Karpas-422 (cell line): ENCODE measurements at regions not wholly inside any gene's neighbourhood (a gene's known extent, or its start where the extent isn't known, plus 50 kb on each side); places are given as distances from the start of the nearest gene placed in this dataset.

Experiments
- DNase-seq: peaks from one replicate; pipeline ENCODE4 v3.0.0-alpha.2; 2015
- H2AFZ ChIP-seq: fragments of 200-600 bp; sonication (generic); 2 replicates; pipeline ENCODE4 v1.6.1; 2014; ENCODE audit warnings: antibody characterized with exemption, low read length, mixed read lengths
- H3K27ac ChIP-seq: fragments of 200-600 bp; sonication (generic); 2 replicates; pipeline ENCODE4 v1.5.1; 2014; ENCODE audit warnings: mild to moderate bottlenecking, low read length, moderate library complexity
- H3K27me3 ChIP-seq: fragments of 200-600 bp; sonication (generic); 2 replicates; pipeline ENCODE4 v1.6.1; 2014; ENCODE audit warnings: low read length, mixed read lengths
- H3K36me3 ChIP-seq: fragments of 200-600 bp; sonication (generic); 2 replicates; pipeline ENCODE4 v1.6.1; 2014; ENCODE audit warnings: low read length, mixed read lengths; ENCODE audit not compliant: insufficient read depth
- H3K4me1 ChIP-seq: fragments of 200-600 bp; sonication (generic); 2 replicates; pipeline ENCODE4 v1.6.1; 2014; ENCODE audit warnings: mild to moderate bottlenecking, low read length, mixed read lengths
- H3K4me2 ChIP-seq: fragments of 200-600 bp; sonication (generic); 2 replicates; pipeline ENCODE4 v1.6.1; 2014; ENCODE audit warnings: low read length, low read depth, mild to moderate bottlenecking; ENCODE audit not compliant: poor library complexity, severe bottlenecking
- H3K4me3 ChIP-seq: fragments of 200-600 bp; sonication (generic); 2 replicates; pipeline ENCODE4 v1.5.1; 2014; ENCODE audit warnings: mild to moderate bottlenecking, antibody characterized with exemption, low read length, mixed read lengths
- H3K79me2 ChIP-seq: fragments of 200-600 bp; sonication (generic); 2 replicates; pipeline ENCODE4 v1.6.1; 2014; ENCODE audit warnings: mild to moderate bottlenecking, low read length, mixed read lengths
- H3K9ac ChIP-seq: fragments of 200-600 bp; sonication (generic); 2 replicates; pipeline ENCODE4 v1.6.0; 2014; ENCODE audit warnings: low read length
- H3K9me2 ChIP-seq: fragments of 200-600 bp; sonication (generic), shearing (Covaris generic); replicated peaks from 2 replicates; pipeline ENCODE4 v1.6.0; 2014; ENCODE audit warnings: mild to moderate bottlenecking, low read length, moderate library complexity; ENCODE audit not compliant: insufficient read depth
- H3K9me3 ChIP-seq: fragments of 300-700, 200-600 bp; sonication (generic); 2 replicates; pipeline ENCODE4 v1.6.1; 2014; ENCODE audit warnings: low read length, mixed read lengths
- H4K20me1 ChIP-seq: fragments of 200-600 bp; sonication (generic); 2 replicates; pipeline ENCODE4 v1.6.1; 2014; ENCODE audit warnings: mild to moderate bottlenecking, antibody characterized with exemption, low read length, low read depth; ENCODE audit not compliant: insufficient read depth

DNA sequence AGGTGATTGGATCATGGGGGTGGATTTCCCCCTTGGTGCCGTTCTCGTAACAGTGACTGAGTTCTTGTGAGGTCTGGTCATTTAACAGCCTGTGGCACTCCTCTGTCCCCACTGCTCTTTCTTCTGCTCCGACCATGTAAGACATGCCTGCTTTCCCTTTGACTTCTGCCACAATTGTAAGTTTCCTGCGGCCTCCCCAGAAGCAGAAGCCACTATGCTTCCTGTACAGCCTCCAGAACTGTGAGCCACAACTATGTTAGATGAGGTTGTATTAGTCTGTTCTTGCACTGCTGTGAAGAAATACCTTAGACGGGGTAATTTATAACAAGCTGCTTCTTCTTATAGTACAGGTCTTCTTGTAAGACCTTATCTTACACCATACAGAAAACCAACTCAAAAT, 241.7 kb upstream of the KLF14 start:
- H3K27me3 ChIP-seq = no peaks in the 10 kb centered on the region
- H3K4me3 ChIP-seq = no peak overlapping the region
- no peaks in the 10 kb centered on the region for H3K9me2 ChIP-seq
- H3K79me2 ChIP-seq = peaks cover 87% of the 10 kb centered on the region
- H3K4me1 ChIP-seq = peaks cover 16% of the 10 kb centered on the region
- H3K9ac ChIP-seq = no peak overlapping the region
- peaks cover 28% of the 10 kb centered on the region for H3K36me3 ChIP-seq
- DNase-seq = no peak
- no peaks in the 10 kb centered on the region for H3K9me3 ChIP-seq
- H3K27ac ChIP-seq = no peak overlapping the region
- H2AFZ ChIP-seq = no peak overlapping the region
- no peaks in the 10 kb centered on the region for H4K20me1 ChIP-seq
- no peak overlapping the region for H3K4me2 ChIP-seq

DNA sequence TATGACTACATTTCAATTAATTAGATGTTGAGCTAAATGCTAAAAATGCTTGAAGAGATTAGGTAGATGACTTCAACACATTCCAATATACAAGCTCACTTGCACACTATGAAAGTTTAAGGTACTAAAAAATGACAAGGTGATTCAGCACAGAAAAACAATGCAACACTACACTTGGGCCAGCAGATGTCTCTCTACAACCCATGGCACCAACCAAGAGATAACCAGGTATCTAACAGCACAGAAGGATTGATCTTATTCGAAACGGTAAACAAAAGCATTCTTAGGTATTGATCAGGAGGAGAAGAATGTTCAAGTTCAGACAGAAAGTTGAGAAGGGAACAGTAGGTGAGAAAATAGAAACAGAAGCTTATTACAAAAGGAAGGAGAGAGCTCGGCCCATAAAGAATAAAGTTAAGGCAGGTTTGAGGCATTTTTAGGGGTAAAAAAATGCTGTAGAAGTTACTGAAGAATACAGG, 248.2 kb upstream of the KLF14 start:
- no peak overlapping the region for H3K4me2 ChIP-seq
- no peak overlapping the region for H3K4me3 ChIP-seq
- H3K27ac ChIP-seq = peak overlapping the region; percentile 37
- H2AFZ ChIP-seq = no peak overlapping the region
- peak; percentile 79 for DNase-seq
- H4K20me1 ChIP-seq = no peaks in the 10 kb centered on the region
- no peaks in the 10 kb centered on the region for H3K9me2 ChIP-seq
- H3K36me3 ChIP-seq = peaks cover 24% of the 10 kb centered on the region; the same call in 1 of the 2 replicates
- H3K9me3 ChIP-seq = no peaks in the 10 kb centered on the region
- H3K27me3 ChIP-seq = no peaks in the 10 kb centered on the region
- no peak overlapping the region for H3K9ac ChIP-seq
- H3K79me2 ChIP-seq = peaks cover 97% of the 10 kb centered on the region
- peaks cover 33% of the 10 kb centered on the region for H3K4me1 ChIP-seq

DNA sequence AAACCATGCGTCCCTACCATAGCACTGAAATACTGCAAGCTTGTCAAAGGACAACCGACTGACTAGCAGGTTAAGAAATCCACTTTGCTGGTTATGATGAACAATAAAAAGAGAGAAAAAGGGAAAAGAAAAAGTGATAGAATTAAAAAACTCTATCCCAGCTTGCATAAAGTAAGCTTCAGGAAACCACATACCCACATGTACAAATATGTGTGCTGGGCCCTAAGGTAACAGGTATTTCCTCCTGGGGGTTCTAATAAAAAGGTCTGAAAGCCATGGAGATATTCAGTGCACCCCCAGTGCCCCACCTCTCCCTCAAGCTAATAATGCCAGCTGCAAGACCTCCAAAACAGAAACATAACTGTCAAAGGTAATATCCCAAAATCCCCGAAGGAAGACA, 248.6 kb upstream of the KLF14 start:
- Histone ChIP-seq H3K4me3 (no peak overlapping the region), H3K9ac (no peak overlapping the region), H3K4me1 (peaks cover 33% of the 10 kb centered on the region), H3K9me3 (no peaks in the 10 kb centered on the region), H2AFZ (no peak overlapping the region), H4K20me1 (no peaks in the 10 kb centered on the region), H3K36me3 (peaks cover 24% of the 10 kb centered on the region; the same call in 1 of the 2 replicates), H3K79me2 (peaks cover 97% of the 10 kb centered on the region), H3K4me2 (no peak overlapping the region), H3K27me3 (no peaks in the 10 kb centered on the region), H3K9me2 (no peaks in the 10 kb centered on the region), H3K27ac (peak overlapping the region; percentile 37)
- no peak for DNase-seq

DNA sequence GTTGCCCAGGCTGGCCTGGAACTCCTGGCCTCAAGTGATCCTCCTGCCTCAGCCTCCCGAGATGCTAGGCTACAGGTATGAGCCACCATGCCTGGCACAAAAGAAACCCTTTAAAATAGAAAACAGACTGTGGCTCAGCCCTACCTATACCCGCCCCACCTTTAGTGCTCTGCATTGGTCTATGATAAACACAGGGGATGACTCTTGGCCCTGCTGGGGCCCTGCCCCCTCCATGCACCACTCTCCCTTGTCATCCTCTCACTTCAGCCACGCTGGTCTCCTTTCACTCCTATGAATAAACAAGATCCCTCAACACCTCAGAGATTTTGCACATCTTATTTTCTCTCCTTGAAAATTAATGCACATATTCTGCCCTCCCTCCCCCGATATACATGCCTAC, 251.4 kb upstream of the KLF14 start:
- Histone ChIP-seq H3K4me2 (no peak overlapping the region), H3K27me3 (no peaks in the 10 kb centered on the region), H3K9me3 (no peaks in the 10 kb centered on the region), H3K4me1 (peaks cover 33% of the 10 kb centered on the region), H3K9me2 (no peaks in the 10 kb centered on the region), H4K20me1 (no peaks in the 10 kb centered on the region), H2AFZ (no peak overlapping the region), H3K79me2 (peaks cover 95% of the 10 kb centered on the region), H3K27ac (no peak overlapping the region), H3K4me3 (no peak overlapping the region), H3K9ac (no peak overlapping the region), H3K36me3 (peaks cover 13% of the 10 kb centered on the region; the same call in 1 of the 2 replicates)
- DNase-seq = no peak

DNA sequence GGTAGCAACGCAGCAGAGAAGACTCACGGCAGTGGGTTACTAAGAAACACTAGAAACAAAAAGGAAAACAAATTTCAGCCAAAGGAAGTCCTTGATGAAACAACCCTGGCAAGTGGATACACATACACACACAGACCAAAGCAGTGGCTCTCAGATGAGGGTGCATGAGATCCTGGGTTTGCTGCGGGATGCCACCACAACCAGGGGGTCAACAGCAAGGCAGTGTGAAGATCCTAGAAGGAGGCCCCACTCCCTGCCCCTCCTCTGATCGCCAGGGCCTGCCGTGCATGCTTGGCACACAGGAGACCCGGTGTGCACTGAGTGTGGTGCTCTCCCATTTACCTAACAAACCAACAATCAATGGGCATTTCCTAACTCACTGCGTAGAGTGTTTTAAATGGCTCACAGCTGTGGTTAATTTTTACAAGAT, 252.3 kb upstream of the KLF14 start:
- no peaks in the 10 kb centered on the region for H4K20me1 ChIP-seq
- no peaks in the 10 kb centered on the region for H3K27me3 ChIP-seq
- no peak for DNase-seq
- H3K4me3 ChIP-seq = no peak overlapping the region
- no peaks in the 10 kb centered on the region for H3K9me3 ChIP-seq
- peaks cover 8% of the 10 kb centered on the region; the same call in 1 of the 2 replicates for H3K36me3 ChIP-seq
- no peak overlapping the region for H3K27ac ChIP-seq
- peaks cover 33% of the 10 kb centered on the region for H3K4me1 ChIP-seq
- no peak overlapping the region for H3K4me2 ChIP-seq
- no peak overlapping the region for H2AFZ ChIP-seq
- H3K79me2 ChIP-seq = peaks cover 95% of the 10 kb centered on the region
- no peaks in the 10 kb centered on the region for H3K9me2 ChIP-seq
- no peak overlapping the region for H3K9ac ChIP-seq

DNA sequence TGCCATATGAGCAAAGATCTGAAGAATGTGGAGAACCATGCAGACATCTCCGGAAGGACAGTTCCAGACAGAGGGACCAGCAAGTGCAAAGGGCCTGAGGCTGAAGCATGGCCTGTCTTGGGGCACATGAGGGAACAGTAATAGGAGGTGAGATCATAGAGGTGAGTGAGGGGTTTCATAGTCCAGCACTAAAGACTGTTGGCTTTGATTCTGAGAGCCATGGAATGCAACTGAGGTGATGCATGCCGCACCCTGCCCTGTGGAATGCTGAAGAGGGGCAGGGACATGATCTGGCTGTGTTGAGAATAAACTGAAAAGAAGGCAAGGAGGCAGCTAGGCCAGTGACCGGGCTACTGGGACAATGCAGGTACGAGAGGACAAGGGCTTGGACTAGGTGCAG, 253.1 kb upstream of the KLF14 start:
- H3K9ac ChIP-seq = no peak overlapping the region
- no peaks in the 10 kb centered on the region for H3K27me3 ChIP-seq
- no peak for DNase-seq
- no peak overlapping the region for H3K27ac ChIP-seq
- H2AFZ ChIP-seq = no peak overlapping the region
- no peaks in the 10 kb centered on the region for H3K9me3 ChIP-seq
- H3K4me1 ChIP-seq = peaks cover 33% of the 10 kb centered on the region
- no peaks in the 10 kb centered on the region for H3K9me2 ChIP-seq
- no peak overlapping the region for H3K4me3 ChIP-seq
- no peaks in the 10 kb centered on the region for H3K36me3 ChIP-seq
- H4K20me1 ChIP-seq = no peaks in the 10 kb centered on the region
- no peak overlapping the region for H3K4me2 ChIP-seq
- peaks cover 95% of the 10 kb centered on the region for H3K79me2 ChIP-seq

DNA sequence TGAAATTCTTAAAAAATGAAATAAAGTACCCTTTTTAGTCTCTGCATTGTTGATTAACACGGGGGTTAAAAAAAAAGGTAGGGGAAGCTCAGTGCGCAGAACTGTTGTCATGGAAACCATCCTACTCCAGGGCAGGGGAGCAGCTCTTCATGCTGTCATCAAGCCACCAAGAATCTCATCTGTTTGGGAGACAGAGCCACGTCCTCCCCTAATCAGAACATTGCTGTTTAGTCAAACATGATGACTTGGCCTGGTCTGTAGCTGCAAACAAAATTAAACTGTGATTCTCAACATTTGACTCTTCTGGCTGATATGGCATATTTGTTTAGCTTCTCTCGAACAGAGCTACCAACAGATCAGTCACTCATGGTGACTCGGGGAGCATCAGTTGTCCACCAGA, 254.4 kb upstream of the KLF14 start:
- Histone ChIP-seq H3K4me1 (peaks cover 22% of the 10 kb centered on the region), H3K4me2 (no peak overlapping the region), H3K9ac (no peak overlapping the region), H4K20me1 (no peaks in the 10 kb centered on the region), H3K9me2 (no peaks in the 10 kb centered on the region), H3K27ac (no peak overlapping the region), H2AFZ (no peak overlapping the region), H3K4me3 (no peak overlapping the region), H3K27me3 (no peaks in the 10 kb centered on the region), H3K79me2 (peaks cover 92% of the 10 kb centered on the region), H3K9me3 (no peaks in the 10 kb centered on the region), H3K36me3 (0 out of 2 replicates have a peak, but pooled peaks cover 3% of the 10 kb centered on the region)
- no peak for DNase-seq

DNA sequence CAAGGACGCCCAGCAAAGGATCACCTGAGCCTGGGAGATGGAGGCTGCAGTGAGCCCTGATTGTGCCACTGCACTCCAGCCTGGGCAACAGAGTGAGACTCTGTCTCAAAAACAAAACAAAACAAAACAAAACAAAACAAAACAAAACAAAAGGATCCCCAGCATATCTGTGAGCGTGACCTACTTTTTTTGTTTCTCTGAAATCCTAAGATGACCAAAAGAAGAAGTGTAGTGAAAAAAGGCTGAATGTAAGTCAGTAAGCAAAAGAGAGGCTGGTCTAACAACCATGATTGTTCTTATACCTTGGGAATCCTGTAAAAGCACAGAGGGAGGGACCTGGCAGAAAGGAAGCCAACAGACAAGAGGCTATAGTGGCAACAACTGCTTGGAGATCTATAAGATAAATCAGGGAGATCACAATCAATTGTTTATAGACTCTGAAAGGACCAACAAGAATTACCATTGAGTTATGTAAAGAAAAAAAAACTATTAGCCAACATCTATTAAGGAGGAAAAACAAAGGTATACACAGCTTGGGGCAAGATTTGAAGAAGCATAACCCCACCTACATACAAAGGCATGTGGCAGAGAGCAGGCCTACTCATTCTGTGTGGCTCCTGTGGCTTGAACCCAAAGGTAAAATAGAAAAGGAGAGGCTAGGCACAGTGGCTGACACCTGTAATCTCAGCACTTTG, 255.2 kb upstream of the KLF14 start:
- Histone ChIP-seq H3K79me2 (peaks cover 93% of the 10 kb centered on the region), H3K9me3 (no peaks in the 10 kb centered on the region), H3K27me3 (no peaks in the 10 kb centered on the region), H3K4me3 (no peak overlapping the region), H3K36me3 (0 out of 2 replicates have a peak, but pooled peaks cover 3% of the 10 kb centered on the region), H3K9me2 (no peaks in the 10 kb centered on the region), H3K4me2 (no peak overlapping the region), H3K27ac (no peak overlapping the region), H4K20me1 (no peaks in the 10 kb centered on the region), H3K4me1 (peaks cover 24% of the 10 kb centered on the region), H2AFZ (no peak overlapping the region), H3K9ac (no peak overlapping the region)
- no peak for DNase-seq
